Body of pancreas (tissue), 4 donors: ENCODE measurements at regions not wholly inside any gene's neighbourhood (a gene's known extent, or its start where the extent isn't known, plus 50 kb on each side); places are given as distances from the start of the nearest gene placed in this dataset.

ENCODE experiments used
- ATAC-seq: fragments of 150-250 bp; one replicate; pipeline ENCODE4 v1.9.1; 2016
- DNase-seq, 4 donors: peaks; one replicate each; pipeline ENCODE4 v3.0.0-alpha.2; 2019
- H3K27ac ChIP-seq, 4 donors: fragments of 200-600 bp; sonication (generic); 1 replicate in 3 of 4; 2 replicates in 1 of 4; pipeline versions ENCODE4 v1.5.1 to v1.6.1; 2016 to 2019; ENCODE audit warnings: mild to moderate bottlenecking in 1 of 4, mixed read lengths in 1 of 4, moderate library complexity in 1 of 4
- H3K27me3 ChIP-seq, 2 donors: fragments of 200-600 bp; sonication (generic); one replicate each; pipeline ENCODE4 v1.6.0; 2016; ENCODE audit warnings: mild to moderate bottlenecking in 1 of 2
- H3K36me3 ChIP-seq, 2 donors: fragments of 200-600 bp; sonication (generic); replicated peaks in 1 of 2; 2 replicates each; pipeline ENCODE4 v1.5.1; 2016; ENCODE audit warnings: low read depth in 2 of 2; ENCODE audit not compliant: insufficient read depth in 1 of 2
- H3K4me1 ChIP-seq: fragments of 200-600 bp; sonication (generic); one replicate; pipeline ENCODE4 v1.6.0; 2016
- H3K4me3 ChIP-seq, 2 donors: fragments of 200-600 bp; sonication (generic); 1 replicate in 1 of 2; 2 replicates in 1 of 2; pipeline ENCODE4 v1.5.1; 2016 to 2019
- H3K9me3 ChIP-seq, 3 donors: fragments of 200-600 bp; sonication (generic); 1 replicate in 2 of 3; 2 replicates in 1 of 3; pipeline ENCODE4 v1.5.1; 2016
- CTCF ChIP-seq, 7 experiments: fragments of 450-650 bp in 4 of 7; fragments of 200-600 bp in 3 of 7; sonication (generic) in 3 of 7; IDR thresholded peaks; one replicate each; pipeline ENCODE4 v1.5.1; 2016 to 2019; ENCODE audit warnings: antibody characterized with exemption in 7 of 7
- POLR2A ChIP-seq, 3 donors: fragments of 450-650 bp; IDR thresholded peaks; one replicate each; pipeline ENCODE4 v1.6.1; 2016; ENCODE audit warnings: antibody characterized with exemption in 3 of 3, mild to moderate bottlenecking in 2 of 3
- WGBS, 2 donors: methylation state at CpG; one replicate each; pipeline ENCODE4 v1.1.5; 2017; 5-methylcytosine and 5-hydroxymethylcytosine counted together
- intact Hi-C: fragments of 100-400 bp; cut with DNase I; formaldehyde crosslinking; loops from one replicate; pipeline ENCODE4 v1.15.1; 2023

DNA sequence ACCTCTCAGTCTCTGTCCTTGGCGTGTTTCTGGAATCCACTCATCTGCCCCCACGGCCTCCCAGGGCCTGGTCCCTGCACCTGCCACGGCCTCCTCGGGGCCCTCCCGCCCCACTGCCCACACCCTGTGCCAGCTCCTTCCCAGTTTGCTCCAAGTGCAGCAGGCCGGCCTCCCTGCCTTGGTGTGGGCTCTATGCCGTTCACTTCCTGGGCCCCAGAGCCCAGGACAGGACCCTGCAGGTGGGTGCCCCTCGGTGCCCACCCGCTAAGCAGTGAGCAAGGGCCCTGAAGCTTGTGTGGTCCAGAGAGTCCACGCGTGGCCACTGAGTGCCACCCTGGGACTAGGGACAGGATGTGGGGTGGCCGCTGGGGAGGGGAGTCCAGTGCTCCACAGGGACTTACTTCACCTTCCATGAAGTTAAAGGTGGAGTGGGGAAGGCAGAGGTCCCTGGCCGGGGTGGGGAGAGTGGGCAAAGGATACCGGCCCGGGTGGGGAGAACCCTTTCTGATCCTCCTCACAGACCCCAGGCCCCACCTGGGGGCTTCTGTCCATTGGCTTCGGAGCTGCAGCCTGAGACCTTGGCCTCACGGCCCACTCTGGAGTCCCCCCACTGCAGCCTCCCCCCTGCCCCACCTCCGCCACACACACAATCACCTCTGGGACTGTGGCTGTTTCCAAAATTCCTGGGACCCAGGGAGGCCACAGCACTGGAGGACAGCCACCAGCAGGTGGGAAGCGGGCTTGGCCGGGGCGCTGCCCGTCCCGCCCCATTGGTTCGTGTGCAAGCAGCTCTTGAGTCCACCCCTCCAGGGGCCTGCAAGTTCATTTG is 60.0 kb upstream of the NKX1-1 start:
- H3K27ac ChIP-seq = no peak overlapping the region
- H3K4me1 ChIP-seq = no peaks in the 10 kb centered on the region
- DNase-seq (no peak), ATAC-seq (no peak)
- WGBS, 2 donors = 76 to 85% methylated on average over 11 to 22 of the region's 24 CpGs
- H3K27me3 ChIP-seq = peaks cover 0 to 4% of the 10 kb centered on the region in 2 donors
- no peak overlapping the region for H3K4me3 ChIP-seq
- intact Hi-C loops = no loop called here
- H3K36me3 ChIP-seq = no peaks in the 10 kb centered on the region
- TF ChIP-seq POLR2A (IDR thresholded peaks at IDR 0.05) (no peak), CTCF (IDR thresholded peaks at IDR 0.05) (no peak)
- no peaks in the 10 kb centered on the region for H3K9me3 ChIP-seq

GRCh38 chr4:1465173-1466033 is 59.2 kb upstream of the NKX1-1 start:
- intact Hi-C loops = no loop called here
- Histone ChIP-seq H3K27me3 (no peaks in the 10 kb centered on the region), H3K4me1 (no peaks in the 10 kb centered on the region), H3K36me3 (no peaks in the 10 kb centered on the region), H3K9me3 (no peaks in the 10 kb centered on the region), H3K27ac (no peak overlapping the region), H3K4me3 (no peak overlapping the region)
- WGBS, 2 donors = 63% methylated on average over 18 to 24 of the region's 24 CpGs
- no peak for DNase-seq
- no peak for ATAC-seq
- TF ChIP-seq CTCF (IDR thresholded peaks at IDR 0.05) = no peak

- Histone ChIP-seq H3K4me1 (no peaks in the 10 kb centered on the region), H3K9me3 (no peaks in the 10 kb centered on the region), H3K36me3 (no peaks in the 10 kb centered on the region), H3K4me3 (no peak overlapping the region), H3K27me3 (no peaks in the 10 kb centered on the region), H3K27ac (no peak overlapping the region)
- no peak for ATAC-seq
- 34 to 48% methylated on average over 12 to 15 of the region's 15 CpGs for WGBS, 2 donors
- no peak for TF ChIP-seq CTCF (IDR thresholded peaks at IDR 0.05)
- TF ChIP-seq POLR2A (IDR thresholded peaks at IDR 0.05) = no peak
- DNase-seq = no peak
- intact Hi-C loops = no loop called here
Observed at GRCh38 chr4:1464581-1465171, 58.4 kb upstream of the NKX1-1 start.

DNA sequence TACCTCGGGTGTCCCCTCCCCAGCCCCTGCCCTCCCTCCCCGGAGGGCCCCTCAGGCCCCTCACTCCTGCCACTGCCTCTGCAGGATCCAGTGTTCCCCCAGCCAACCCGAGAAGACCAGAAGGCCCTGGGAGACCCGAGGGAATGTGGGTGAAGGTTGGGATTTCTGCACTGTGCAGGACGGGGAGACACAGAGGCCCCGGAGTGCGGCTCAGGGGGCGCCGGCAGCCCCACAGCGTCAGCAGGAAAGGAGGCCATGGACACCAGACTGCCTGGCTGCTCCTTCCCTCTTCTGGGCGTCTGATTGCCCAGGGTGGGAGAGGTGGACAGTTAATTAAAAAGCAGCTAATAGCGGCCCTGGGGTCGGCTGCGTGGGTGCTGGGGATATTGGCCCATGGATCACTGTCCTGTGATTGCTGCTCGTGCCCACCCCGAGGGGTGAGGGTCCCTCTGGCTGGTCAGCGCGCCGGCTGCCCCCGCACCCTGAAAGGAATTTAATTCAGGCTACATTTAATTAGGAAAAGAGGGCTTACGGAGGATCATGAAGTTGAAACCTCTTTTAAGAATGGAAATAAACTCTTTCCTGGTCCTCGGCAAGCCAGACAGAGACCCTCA is 57.8 kb upstream of the NKX1-1 start:
- no peaks in the 10 kb centered on the region for H3K27me3 ChIP-seq
- ATAC-seq (no peak), DNase-seq (no peak)
- intact Hi-C loops = no loop called here
- no peaks in the 10 kb centered on the region for H3K9me3 ChIP-seq
- no peaks in the 10 kb centered on the region for H3K4me1 ChIP-seq
- no peak overlapping the region for H3K4me3 ChIP-seq
- 52 to 65% methylated on average over 20 to 21 of the region's 22 CpGs for WGBS, 2 donors
- no peaks in the 10 kb centered on the region for H3K36me3 ChIP-seq
- H3K27ac ChIP-seq = no peak overlapping the region
- no peak for TF ChIP-seq POLR2A (IDR thresholded peaks at IDR 0.05)
- no peak for TF ChIP-seq CTCF (IDR thresholded peaks at IDR 0.05)
